ENCODE measurements at regions not wholly inside any gene's neighbourhood (a gene's known extent, or its start where the extent isn't known, plus 50 kb on each side); places are given as distances from the start of the nearest gene placed in this dataset.

DNA sequence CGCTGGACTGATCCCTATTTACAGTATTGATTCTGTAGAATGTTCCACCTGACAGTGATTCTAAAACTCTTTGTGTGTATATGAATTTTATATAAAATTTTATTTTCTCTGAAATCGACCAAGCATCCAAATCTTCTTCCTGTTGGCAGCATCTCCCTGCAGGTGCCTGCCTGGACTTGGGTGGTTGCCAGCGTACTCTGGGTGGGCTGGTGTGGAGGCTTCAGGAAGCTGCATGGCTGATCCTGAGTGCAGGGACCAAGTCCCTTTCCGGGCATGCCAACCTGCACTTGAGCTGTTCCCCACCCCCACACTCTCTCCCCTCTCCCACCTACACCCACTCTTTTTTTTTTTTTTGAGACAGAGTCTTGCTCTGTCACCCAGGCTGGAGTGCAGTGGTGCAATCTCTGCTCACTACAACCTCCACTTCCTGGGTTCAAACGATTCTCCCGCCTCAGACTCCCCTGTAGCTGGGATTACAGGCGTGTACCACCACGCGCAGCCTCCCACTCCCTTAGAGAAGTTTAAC is 53.2 kb upstream of the ALKAL2 start:
- no peak overlapping the region for H3K27ac ChIP-seq (replicated peaks)
- H3K4me1 ChIP-seq, result no peaks in the 10 kb centered on the region
- no peak overlapping the region for H3K4me3 ChIP-seq
- no peak for DNase-seq
- H3K9me3 ChIP-seq (replicated peaks), result peaks cover 37% of the 10 kb centered on the region
- TF ChIP-seq, protein P1, sequence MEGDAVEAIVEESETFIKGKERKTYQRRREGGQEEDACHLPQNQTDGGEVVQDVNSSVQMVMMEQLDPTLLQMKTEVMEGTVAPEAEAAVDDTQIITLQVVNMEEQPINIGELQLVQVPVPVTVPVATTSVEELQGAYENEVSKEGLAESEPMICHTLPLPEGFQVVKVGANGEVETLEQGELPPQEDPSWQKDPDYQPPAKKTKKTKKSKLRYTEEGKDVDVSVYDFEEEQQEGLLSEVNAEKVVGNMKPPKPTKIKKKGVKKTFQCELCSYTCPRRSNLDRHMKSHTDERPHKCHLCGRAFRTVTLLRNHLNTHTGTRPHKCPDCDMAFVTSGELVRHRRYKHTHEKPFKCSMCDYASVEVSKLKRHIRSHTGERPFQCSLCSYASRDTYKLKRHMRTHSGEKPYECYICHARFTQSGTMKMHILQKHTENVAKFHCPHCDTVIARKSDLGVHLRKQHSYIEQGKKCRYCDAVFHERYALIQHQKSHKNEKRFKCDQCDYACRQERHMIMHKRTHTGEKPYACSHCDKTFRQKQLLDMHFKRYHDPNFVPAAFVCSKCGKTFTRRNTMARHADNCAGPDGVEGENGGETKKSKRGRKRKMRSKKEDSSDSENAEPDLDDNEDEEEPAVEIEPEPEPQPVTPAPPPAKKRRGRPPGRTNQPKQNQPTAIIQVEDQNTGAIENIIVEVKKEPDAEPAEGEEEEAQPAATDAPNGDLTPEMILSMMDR (IDR thresholded peaks at IDR 0.05; ENCODE audit: borderline replicate concordance), result no peak
- H3K36me3 ChIP-seq, result no peaks in the 10 kb centered on the region
- H3K27me3 ChIP-seq (ENCODE audit: low read depth), result peaks cover 30% of the 10 kb centered on the region
- intact Hi-C loops (cut with micrococcal nuclease), result no loop called here

Data from left ventricle myocardium inferior (tissue), 1 donor.